HG02943 (cell line): ENCODE measurements at regions not wholly inside any gene's neighbourhood (a gene's known extent, or its start where the extent isn't known, plus 50 kb on each side); places are given as distances from the start of the nearest gene placed in this dataset.
"Not testable (repeated sequence)": the region's sequence is repeated elsewhere in the genome, so short reads cannot be mapped to it uniquely, and the experiment has no call there.

Source experiments
- ATAC-seq: cut with Tn5 transposase; IDR thresholded peaks from one replicate; pipeline ENCODE4 v1.9.1; 2021; ENCODE audit warnings: mild to moderate bottlenecking, low read depth, moderate library complexity; ENCODE audit not compliant: unreplicated experiment

- no peak for ATAC-seq
Measured at GRCh38 chr7:149569726-149570422, 72.3 kb upstream of the ZNF746 start.

- no peak for ATAC-seq
Measured at GRCh38 chr7:149569025-149569725, 71.6 kb upstream of the ZNF746 start.

GRCh38 chr7:149568218-149568617 lies 70.6 kb upstream of the ZNF746 start:
- ATAC-seq = no peak

- no peak for ATAC-seq
Measured at GRCh38 chr7:149566103-149566502, 68.5 kb upstream of the ZNF746 start.

DNA sequence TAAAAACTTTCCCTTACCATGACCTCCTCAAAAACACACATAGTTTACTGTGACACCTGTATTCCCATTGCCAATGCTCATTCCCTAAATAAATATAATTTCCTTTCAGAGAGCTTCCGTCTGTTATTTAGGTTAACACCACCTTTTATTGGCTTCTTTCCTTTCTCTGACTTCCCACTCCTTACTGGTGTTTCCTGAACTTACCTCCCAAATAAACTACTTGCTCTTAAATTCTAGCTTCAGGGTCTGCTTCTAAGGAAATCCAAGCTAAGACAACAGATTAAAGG lies 67.4 kb upstream of the ZNF746 start:
- ATAC-seq = no peak

- ATAC-seq = no peak
Measured at GRCh38 chr7:149564340-149565095, 66.9 kb upstream of the ZNF746 start.

- no peak for ATAC-seq
Measured at GRCh38 chr7:149562602-149563001, 65.0 kb upstream of the ZNF746 start.

DNA sequence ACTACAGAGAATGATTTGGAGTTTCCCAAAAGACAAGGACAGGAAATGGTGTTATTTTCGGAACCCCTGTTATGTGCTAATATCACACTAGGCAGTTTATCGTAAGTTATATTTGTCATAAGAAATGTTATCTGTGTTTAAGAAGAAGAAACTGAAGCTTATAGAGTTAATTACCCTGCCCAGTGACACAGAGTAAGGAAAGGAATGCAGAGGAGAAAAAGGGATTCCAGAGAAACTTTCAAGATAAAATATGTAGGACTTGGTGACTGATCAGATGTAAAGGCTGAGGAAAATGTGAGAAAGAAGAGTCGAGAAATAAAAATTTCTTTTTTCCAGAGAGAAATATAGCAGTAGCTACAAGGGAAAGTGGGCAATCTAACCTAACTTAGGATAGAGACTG lies 63.5 kb upstream of the ZNF746 start:
- no peak for ATAC-seq

GRCh38 chr7:149559711-149560110 lies 62.1 kb upstream of the ZNF746 start:
- ATAC-seq = no peak

- ATAC-seq = no peak
Measured at GRCh38 chr7:149558149-149558861, 60.7 kb upstream of the ZNF746 start.

DNA sequence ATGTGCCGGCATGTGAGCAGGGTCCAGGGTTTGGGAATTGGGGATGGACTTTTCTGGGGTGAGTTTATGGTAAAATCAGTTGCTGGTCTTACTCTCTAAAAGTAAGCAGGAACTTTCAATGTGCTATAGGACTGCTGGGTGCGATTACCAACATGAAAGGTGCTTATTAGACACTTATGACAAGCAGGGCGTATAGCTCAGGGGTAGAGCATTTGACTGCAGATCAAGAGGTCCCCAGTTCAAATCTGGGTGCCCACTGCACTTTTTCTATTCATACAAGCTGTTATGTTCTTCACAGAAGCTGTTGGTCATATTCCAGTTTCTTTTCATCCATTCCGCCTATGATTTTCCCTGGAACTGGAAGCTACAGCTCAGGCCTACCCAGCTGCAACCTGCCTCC lies 58.9 kb upstream of the ZNF746 start:
- ATAC-seq = not testable (repeated sequence)

GRCh38 chr7:149554821-149555220 lies 57.2 kb upstream of the ZNF746 start:
- not testable (repeated sequence) for ATAC-seq

GRCh38 chr7:149553991-149554390 lies 56.4 kb upstream of the ZNF746 start:
- ATAC-seq = not testable (repeated sequence)

DNA sequence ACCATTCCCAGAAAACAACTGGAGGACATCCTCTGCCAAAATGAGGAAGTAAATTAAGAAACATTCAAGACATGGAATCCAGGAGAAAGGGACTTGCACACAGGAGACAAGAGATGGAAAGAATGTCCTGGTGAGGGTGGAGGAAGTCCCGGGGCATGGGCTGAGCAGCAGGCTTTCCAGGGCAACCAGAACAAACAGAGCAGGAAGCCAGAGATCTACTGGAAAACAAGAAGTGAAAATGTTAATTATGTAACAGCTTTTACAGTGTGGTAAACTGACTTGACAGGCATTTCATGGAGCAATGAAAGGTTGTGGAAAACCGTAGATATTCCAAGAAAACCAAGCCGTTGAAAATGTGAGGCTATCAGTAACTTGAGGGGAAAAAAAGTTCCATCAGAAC lies 55.2 kb upstream of the ZNF746 start:
- no peak for ATAC-seq
